GM18499 (cell line): ENCODE measurements at regions not wholly inside any gene's neighbourhood (a gene's known extent, or its start where the extent isn't known, plus 50 kb on each side); places are given as distances from the start of the nearest gene placed in this dataset.
"Not testable (repeated sequence)": the region's sequence is repeated elsewhere in the genome, so short reads cannot be mapped to it uniquely, and the experiment has no call there.

Experiments
- ATAC-seq: cut with Tn5 transposase; IDR thresholded peaks from one replicate; pipeline ENCODE4 v1.9.1; 2021; ENCODE audit warnings: moderate number of reproducible peaks; ENCODE audit not compliant: insufficient read depth, unreplicated experiment

GRCh38 chr11:37199082-37199481 is 601.0 kb upstream of the RAG2 start:
- ATAC-seq, result no peak

DNA sequence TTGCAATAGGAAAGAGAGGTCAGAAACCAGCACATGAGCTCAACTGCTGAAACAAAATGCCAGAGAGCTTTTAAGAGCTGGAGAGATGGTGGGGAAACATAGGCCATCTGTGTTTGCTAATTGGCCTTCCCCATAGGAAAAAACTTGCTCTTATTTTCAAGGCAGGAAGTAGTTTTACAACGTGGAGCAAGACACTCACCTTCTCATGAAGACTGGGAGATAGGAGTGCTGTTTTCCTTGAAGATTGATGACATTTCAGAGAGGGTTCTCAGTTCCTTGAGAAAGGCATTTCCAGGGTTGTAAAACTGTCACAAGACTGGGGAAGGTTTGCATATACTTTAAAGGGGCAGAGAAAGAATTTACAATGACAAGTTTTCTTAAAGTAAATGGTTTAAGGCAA is 586.3 kb upstream of the RAG2 start:
- no peak for ATAC-seq

DNA sequence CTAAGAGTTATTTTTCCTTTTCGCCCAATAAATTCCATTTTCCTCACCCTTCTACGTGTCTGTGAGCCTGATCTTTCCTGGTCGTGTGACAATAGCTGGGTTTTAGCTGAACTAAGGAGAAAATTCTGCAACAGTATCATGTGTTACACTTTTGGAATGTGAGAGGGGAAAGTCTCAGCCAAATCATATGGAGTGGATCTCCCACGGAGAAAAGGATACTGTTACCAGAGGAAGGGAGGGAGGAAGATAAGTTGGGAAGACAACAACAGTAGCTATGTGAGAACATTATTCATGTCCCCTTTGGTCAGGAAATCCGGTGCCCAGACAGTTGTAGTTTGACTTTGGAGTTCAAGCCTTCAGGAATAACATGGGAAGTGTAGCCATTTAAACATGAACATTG is 584.0 kb upstream of the RAG2 start:
- no peak for ATAC-seq

DNA sequence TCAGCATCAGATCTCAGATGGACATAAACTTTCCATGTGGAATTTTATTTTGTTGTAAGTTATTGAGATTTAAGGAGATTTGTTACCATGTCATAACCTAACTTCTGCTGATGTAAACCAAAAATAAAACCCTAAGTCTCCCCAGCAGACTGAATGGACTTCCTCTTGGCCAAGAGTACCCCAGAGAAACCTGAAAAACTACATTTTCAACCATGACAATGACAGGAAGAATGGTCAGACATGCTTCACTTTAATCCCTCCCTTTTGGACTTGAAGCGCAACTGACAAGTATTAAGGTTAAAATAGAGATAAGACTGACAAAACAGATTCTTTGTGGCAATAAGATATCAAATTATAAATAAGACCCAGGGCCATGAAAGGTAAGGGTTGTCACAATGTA is 579.7 kb upstream of the RAG2 start:
- no peak for ATAC-seq

GRCh38 chr11:37171451-37171850 is 573.4 kb upstream of the RAG2 start:
- ATAC-seq, result no peak

DNA sequence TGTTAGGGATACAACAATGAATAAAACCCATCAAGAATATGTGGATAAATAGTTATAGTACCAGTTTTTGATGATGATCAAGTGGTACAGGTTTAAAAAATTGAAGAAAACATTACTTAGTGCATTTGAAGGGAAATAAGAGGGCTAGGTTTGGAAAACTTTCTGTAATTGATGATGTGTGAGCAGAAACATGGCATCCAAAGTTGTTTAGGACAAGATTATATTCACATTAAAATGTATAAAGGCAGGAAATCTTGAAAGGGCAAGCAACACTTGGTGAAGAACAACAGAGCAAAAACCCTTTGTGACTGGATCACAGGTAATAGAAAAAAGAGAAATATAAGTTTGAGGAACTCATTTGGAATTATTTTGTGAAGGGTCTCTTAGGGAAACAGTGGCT is 572.3 kb upstream of the RAG2 start:
- ATAC-seq, result no peak

- not testable (repeated sequence) for ATAC-seq
Observed at GRCh38 chr11:37145434-37145833, 547.4 kb upstream of the RAG2 start.

DNA sequence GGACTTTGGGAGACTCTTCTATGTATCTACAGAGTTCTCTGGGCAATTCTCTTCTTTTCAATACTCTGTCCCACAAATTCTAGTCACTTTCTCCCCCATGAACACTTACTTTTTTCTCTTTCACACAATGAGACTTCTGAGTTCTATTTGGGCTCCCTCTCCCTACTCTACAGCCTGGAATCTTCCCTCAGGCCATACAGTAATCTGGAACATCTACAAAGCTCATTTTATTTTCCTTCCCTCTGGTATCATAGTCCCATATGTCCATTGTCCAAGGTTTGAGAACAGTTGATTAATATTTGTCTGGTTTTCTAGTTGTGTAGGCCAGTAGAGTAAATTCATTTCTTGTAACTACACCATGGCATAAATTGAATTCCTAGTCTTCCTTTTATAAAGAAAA is 544.6 kb upstream of the RAG2 start:
- ATAC-seq, result no peak

DNA sequence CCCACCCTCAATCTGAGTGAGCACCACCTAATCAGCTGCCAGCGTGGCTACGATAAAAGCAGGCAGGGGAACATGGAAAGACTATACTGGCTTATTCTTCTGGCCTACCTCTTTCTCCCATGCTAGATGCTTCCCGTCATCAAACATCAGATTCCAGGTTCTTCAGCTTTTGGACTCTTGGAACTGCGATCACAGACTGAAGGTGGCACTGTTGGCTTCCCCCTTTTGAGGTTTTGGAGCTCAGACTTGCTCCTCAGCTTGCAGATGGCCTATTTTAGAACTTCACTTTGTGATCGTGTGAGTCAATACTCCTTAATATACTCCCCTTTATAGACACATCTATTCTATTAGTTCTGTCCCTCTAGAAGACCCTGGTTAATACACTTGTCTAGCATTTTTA is 543.7 kb upstream of the RAG2 start:
- ATAC-seq, result no peak

GRCh38 chr11:37135606-37136005 is 537.6 kb upstream of the RAG2 start:
- not testable (repeated sequence) for ATAC-seq

DNA sequence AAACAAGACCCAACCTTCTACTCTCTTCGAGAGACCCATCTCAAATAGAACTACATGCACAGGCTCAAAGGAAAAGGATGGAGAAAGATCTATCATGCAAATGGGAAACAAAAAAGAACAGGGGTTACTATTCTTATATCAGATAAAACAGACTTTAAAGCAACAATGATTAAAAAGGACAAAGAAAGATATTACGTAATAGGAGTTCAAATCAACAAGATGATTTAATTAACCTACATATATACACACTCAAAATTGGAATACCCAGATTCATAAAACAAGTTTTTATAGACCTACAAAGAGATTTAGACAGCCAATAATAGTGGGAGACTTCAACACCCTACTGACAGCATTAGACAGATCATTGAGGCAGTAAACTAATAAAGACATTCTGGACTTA is 536.6 kb upstream of the RAG2 start:
- ATAC-seq, result no peak

DNA sequence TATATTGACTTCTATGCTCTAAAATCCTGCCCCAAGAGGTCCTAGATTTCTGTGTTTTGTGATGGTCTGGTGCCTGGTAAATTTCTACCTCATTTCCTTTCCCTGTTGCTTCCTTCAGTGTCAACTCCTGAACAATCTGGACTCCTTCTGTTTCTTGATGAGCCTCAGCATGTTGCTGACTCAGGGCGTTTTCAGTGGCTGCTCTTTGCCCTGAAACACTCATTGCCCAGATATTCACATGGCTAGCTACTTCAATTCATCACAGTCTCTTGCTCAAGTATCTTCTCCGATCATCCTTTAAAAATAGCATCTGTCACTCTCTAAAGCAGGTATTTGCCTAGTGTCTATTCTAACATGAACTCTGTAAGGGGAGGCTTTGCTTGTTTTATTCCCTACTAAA is 526.3 kb upstream of the RAG2 start:
- no peak for ATAC-seq

DNA sequence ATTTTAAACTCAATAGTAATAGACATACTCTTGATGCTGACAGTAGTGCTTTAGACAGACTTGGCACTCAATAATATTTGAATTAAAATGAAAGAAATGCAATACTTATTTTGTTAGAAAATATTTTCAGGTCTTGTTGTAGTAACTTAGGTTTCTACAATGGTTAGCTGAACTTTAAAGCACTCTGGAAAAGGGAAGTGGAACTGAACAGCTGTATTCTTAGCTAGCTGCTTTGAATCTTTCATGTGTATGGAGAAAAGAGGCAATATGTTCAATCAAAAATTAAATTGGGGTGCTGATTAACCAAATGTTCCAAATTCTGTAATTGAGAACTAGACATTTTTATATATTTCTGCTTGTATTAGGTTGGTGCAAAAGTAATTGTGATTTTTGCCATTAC is 517.9 kb upstream of the RAG2 start:
- ATAC-seq, result no peak

- no peak for ATAC-seq
Observed at GRCh38 chr11:37110385-37110784, 512.3 kb upstream of the RAG2 start.

DNA sequence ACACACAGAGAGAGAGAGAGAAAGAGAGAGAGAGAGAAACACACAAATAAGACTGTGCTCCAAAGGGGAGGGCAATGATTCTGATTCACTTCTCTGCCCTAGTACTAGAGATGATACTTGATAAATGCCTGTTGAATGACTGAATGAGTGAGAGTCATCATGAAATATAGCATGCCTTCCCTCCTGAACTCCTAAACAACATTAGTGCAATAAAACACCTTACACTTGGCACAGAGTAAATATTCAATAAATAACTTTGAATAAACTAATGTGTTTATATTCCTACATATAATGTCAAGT is 511.2 kb upstream of the RAG2 start:
- ATAC-seq, result no peak

GRCh38 chr11:37108436-37109285 is 510.6 kb upstream of the RAG2 start:
- ATAC-seq, result no peak

GRCh38 chr11:37107831-37108230 is 509.8 kb upstream of the RAG2 start:
- ATAC-seq, result no peak

DNA sequence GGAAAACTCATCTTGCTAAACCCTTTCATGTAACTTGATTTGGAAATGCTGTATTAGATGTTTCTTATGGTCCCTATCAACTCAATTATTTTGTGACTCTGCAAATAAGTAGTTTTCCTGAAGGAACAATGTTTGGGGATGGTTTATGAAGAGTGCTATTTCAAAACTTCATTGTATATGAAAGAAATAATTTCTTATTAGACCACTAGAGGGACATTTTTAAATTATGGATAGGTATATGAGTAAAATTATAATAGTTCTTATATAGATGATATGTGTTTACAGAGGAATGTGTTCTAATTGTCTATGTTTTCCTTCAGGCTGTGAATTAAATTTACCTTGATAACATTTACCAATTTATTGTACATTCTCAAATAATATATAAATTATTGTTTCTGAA is 509.4 kb upstream of the RAG2 start:
- ATAC-seq, result no peak

DNA sequence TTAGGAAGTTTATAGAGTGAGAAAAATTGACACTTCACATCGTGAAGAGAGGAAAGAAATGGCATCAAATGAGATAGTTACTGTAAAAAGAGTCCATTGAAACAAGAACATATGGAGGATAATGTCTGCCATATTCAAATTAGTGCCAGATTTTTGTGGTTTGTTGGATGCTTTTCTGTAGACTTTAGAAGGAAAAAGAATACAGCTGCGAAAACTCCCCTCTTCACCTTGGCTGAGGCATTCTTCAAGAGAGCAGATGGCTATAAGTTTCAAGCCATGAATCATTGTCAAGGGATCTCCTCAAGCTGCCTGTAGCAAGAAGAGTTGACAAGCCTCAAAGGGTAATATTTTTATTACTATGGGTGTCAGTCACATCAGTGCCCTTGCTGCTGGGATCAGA is 507.4 kb upstream of the RAG2 start:
- no peak for ATAC-seq

- no peak for ATAC-seq
Observed at GRCh38 chr11:37104380-37104779, 506.3 kb upstream of the RAG2 start.

DNA sequence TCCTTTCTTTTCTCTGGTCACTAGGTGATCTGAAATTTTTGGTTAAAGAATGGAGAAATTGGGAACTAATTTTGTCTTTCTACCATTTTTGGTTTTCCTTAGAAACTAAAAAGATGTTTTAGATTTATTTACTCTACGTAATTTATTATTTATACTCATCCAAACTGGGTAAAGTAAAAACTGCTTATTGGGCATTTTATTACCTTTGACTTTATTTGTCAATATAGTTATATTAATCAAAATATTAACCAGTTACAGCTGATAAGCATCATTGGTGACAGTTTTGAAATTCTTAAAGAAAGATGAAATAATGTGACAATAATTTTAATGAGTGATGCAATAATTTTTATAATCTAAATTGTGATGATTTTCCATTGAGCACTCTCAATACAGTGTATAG is 502.0 kb upstream of the RAG2 start:
- no peak for ATAC-seq

- no peak for ATAC-seq
Observed at GRCh38 chr11:37092487-37092886, 494.5 kb upstream of the RAG2 start.

- ATAC-seq, result no peak
Observed at GRCh38 chr11:37089439-37089838, 491.4 kb upstream of the RAG2 start.
